RWPE1 (cell line): ENCODE measurements at regions not wholly inside any gene's neighbourhood (a gene's known extent, or its start where the extent isn't known, plus 50 kb on each side); places are given as distances from the start of the nearest gene placed in this dataset.
"Not testable (repeated sequence)": the region's sequence is repeated elsewhere in the genome, so short reads cannot be mapped to it uniquely, and the experiment has no call there.

Experiments
- CTCF ChIA-PET: fragments of 350-600 bp; sonication (Branson Sonifier 250); formaldehyde crosslinking; extraction: SDS; loops from one replicate; lab custom pipeline; 2021; lab: Yijun Ruan, JAX
- POLR2A ChIA-PET: fragments of 400-600 bp; formaldehyde crosslinking; extraction: SDS; loops from one replicate; lab custom pipeline; 2020; ENCODE audit warnings: antibody characterized with exemption; ENCODE audit not compliant: low non-redundant PET; lab: Yijun Ruan, JAX
- DNase-seq: peaks from one replicate; pipeline ENCODE4 v3.0.0; 2012; ENCODE audit warnings: low spot score
- H3K27ac ChIP-seq: fragments of 450-650 bp; 2 replicates; pipeline ENCODE4 v1.5.1; 2017
- TF ChIP-seq, protein P1 (sequence below): fragments of 450-650 bp; conservative IDR thresholded peaks from 2 replicates; pipeline ENCODE4 v1.5.1; 2017; ENCODE audit warnings: low read depth, mild to moderate bottlenecking

DNA sequence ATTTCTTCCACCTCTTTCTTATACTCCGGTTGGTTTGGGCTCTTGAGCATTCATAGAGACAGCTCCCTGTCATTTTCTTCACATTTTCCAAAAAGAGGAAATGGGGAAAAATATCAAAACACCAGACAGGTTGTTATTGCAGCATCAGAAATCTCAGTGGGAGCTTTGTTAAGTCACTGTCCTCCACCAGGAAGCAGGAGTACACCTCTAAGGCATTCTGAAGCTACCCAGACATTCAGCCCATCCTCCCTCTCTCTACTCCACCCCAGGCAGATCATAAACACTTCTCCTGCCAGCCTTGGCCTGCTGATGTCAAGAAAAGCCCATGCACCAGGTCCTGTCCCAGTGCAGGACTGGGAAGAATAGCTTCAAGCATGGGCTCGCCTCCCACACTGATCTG, 1198.3 kb downstream of the VRK1 start:
- TF ChIP-seq, protein P1, sequence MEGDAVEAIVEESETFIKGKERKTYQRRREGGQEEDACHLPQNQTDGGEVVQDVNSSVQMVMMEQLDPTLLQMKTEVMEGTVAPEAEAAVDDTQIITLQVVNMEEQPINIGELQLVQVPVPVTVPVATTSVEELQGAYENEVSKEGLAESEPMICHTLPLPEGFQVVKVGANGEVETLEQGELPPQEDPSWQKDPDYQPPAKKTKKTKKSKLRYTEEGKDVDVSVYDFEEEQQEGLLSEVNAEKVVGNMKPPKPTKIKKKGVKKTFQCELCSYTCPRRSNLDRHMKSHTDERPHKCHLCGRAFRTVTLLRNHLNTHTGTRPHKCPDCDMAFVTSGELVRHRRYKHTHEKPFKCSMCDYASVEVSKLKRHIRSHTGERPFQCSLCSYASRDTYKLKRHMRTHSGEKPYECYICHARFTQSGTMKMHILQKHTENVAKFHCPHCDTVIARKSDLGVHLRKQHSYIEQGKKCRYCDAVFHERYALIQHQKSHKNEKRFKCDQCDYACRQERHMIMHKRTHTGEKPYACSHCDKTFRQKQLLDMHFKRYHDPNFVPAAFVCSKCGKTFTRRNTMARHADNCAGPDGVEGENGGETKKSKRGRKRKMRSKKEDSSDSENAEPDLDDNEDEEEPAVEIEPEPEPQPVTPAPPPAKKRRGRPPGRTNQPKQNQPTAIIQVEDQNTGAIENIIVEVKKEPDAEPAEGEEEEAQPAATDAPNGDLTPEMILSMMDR: no peak
- ChIA-PET CTCF (no interaction called here), POLR2A (no interaction called here)
- H3K27ac ChIP-seq: no peak overlapping the region
- DNase-seq: no peak

DNA sequence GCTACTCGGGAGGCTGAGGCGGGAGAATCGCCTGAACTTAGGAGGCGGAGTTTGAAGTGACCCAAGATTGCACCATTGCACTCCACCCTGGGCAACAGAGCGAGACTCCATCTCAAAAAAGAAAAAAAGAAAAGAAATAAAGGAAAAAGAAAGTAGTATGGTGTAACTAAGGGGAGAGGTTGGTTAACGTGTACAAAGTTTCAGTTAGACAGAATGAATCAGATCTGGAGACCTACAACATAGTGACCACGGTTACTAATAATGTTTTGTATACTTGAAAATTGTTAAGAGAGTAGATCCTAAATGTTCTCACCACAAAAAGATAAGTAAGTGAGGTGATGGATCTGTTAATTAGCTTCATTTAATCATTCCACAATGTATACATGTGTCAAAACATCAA, 1208.8 kb downstream of the VRK1 start:
- H3K27ac ChIP-seq: no peak overlapping the region
- POLR2A ChIA-PET: no interaction called here
- no peak for DNase-seq
- CTCF ChIA-PET: no interaction called here
- TF ChIP-seq, protein P1: no peak

DNA sequence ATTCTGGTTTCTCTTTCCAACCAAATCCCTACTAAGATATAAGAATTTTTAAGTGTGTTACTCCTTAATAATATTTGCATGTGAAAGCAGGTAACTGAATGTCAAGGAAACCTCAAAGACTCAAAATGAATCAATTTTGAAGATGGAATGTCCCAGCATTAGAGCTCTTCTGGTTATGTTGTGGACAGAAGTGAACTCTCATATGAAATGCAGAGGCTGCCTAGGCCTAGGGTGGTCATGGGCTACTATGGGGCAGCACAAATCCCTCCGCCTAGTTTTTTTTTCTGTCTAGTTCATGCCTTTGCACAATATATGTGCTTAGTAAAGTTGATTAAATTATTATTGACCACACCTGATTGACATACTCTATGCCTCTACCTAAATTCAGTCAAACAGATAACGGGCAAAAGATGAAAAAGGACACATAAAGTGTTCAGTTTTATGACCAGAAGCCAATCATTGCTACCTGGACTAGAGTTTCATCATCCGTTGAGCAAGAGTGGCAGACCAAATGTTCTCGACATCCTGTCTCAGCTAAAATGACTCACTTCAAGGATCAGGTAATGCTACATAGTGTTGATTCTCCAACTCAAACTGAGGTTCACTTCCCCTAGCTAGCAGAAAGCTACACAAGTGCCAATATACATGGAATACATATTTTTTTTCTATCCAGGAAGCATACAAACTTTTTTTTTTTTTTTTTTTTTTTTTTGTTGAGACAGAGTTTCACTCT, 1211.4 kb downstream of the VRK1 start:
- DNase-seq: peak; percentile 56
- CTCF ChIA-PET: no interaction called here
- H3K27ac ChIP-seq: no peak overlapping the region
- TF ChIP-seq, protein P1: no peak
- POLR2A ChIA-PET: no interaction called here

DNA sequence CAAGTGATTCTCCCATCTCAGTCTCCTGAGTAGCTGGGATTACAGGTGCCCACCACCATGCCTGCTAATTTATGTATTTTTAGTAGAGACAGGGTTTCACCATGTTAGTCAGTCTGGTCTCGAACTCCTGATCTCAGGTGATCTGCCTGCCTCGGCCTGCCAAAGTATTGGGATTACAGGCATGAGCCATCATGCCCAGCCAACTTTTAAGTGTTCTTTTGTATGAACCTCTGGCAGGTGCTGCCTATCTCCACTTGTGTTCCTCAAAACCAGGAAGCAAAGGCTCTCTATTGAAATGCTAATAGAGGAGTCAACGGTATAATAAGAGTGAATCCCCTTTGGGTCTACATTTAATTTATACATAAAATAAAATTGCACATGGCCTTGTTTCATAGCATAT, 1212.0 kb downstream of the VRK1 start:
- CTCF ChIA-PET, DNase-seq, POLR2A ChIA-PET, H3K27ac ChIP-seq: not testable (repeated sequence)

DNA sequence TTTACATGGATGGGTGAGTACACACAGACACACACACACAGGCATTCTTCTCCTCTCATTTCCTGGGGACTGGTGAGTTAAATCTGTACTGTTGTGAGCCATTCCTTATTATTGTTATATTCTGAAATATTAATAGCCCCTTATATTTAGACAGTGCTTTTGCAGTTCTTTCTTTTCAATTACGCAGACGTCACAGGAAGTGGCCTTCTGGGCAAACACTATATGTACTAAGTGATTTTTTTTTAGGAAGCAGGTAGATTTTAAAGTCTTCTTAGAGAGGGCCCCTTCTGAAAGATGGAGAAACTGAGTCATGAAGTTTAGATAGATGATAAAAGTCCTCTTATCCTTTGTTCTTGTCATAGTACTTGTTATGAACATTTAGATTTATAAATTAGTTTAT, 1213.6 kb downstream of the VRK1 start:
- POLR2A ChIA-PET: no interaction called here
- TF ChIP-seq, protein P1: no peak
- H3K27ac ChIP-seq: no peak overlapping the region
- DNase-seq: no peak
- CTCF ChIA-PET: no interaction called here

DNA sequence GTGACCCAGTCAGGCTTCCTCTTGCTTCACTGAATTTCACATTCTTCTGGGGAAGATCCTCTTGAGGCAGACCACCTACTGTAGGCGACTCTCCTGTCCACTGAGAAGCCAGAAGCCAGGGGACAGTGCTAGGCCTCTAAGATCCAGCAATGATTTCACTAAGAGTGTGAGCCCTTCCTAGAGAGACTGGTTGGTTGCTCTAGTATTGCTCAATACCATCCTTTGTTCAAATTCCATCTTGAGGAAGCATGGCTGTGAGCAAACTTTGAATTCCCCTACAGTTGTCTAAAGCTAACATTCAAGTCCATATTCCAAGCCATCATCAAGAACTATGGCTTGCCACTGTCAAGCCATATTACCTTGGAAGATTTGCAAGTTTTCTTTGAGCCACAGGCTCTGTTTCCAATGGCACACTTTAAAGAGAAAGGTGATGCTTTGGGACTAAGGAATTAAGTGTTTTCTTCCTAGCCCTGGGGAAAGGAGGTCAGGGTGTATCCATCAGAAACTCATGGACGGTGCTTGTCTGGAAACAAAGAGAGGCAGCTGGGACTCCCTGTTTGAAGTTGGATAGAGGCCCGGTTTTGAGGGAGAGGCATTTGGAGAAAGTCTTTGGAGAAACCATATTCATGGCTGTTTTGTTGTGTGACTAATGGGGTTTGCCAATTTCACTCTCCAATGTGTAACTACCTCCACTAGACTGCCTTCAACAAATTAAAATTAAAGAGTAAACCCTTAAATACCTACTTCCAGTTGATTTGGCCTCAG, 1217.9 kb downstream of the VRK1 start:
- ChIA-PET CTCF (interaction anchor here (0.6 kb wide), 1 partner anchor 342 kb away, joined by 3 read pairs; no protein-coding TSS in a partner anchor), POLR2A (no interaction called here)
- no peak for DNase-seq
- H3K27ac ChIP-seq: no peak overlapping the region
- TF ChIP-seq, protein P1: no peak

DNA sequence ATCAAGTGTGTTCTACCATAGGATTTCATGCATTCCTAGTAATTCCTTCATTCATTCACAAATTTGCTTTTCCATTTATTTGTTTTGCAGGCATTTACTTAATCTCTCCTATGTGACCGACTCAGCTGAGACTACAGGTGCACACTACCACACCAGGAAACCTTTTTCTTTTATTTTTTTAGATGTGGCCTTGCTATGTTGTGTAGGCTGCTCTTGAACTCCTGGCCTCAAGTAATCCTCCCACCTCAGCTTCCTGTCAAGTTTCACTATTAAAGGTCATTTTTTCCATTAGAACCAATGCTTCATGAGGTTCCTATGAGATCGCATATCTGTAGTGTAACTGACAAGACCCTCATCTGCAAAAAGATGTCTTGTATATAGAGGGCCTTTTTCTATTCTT, 1218.7 kb downstream of the VRK1 start:
- no peak for DNase-seq
- ChIA-PET POLR2A (no interaction called here), CTCF (no interaction called here)
- no peak overlapping the region for H3K27ac ChIP-seq
- TF ChIP-seq, protein P1: no peak
